IMR-90 (cell line): ENCODE measurements at regions not wholly inside any gene's neighbourhood (a gene's known extent, or its start where the extent isn't known, plus 50 kb on each side); places are given as distances from the start of the nearest gene placed in this dataset.

Experiments used
- ATAC-seq: fragments of 200-7000 bp; cut with Tn5 transposase; 2 replicates; pipeline ENCODE4 v1.9.1; 2020; ENCODE audit warnings: low read depth, mild to moderate bottlenecking, moderate library complexity
- BruUV-seq: library from RNA; stranded (reverse); fragments of 400-500 nt; replicated peaks from 2 replicates; lab custom pipeline; 2021; lab: Mats Ljungman, UMichigan
- CTCF ChIA-PET: fragments of 300-600 bp; formaldehyde crosslinking; extraction: SDS; loops from one replicate; lab custom pipeline; 2021; ENCODE audit warnings: antibody characterized with exemption; lab: Yijun Ruan, JAX
- POLR2A ChIA-PET: fragments of 300-600 bp; sonication (Branson Sonifier 250); formaldehyde crosslinking; loops from one replicate; lab custom pipeline; 2022; ENCODE audit warnings: antibody characterized with exemption; ENCODE audit not compliant: unreplicated experiment; lab: Charles Lee
- DNase-seq: peaks from one replicate; pipeline ENCODE4 v3.0.0; 2013
- H2AFZ ChIP-seq: replicated peaks from 2 replicates; pipeline ENCODE3; 2013; ENCODE audit warnings: low read length, mild to moderate bottlenecking; ENCODE audit not compliant: poor library complexity
- H2AK5ac ChIP-seq: 2 replicates; pipeline ENCODE4 v1.6.1; 2013; ENCODE audit warnings: low read depth, low read length, inconsistent platforms
- H2AK9ac ChIP-seq: replicated peaks from 2 replicates; pipeline ENCODE3; 2013; ENCODE audit warnings: mild to moderate bottlenecking, low read depth, low read length, moderate library complexity; ENCODE audit not compliant: poor library complexity
- H2BK120ac ChIP-seq: 2 replicates; pipeline ENCODE4 v1.6.1; 2013; ENCODE audit warnings: low read depth, low read length, inconsistent platforms
- H2BK15ac ChIP-seq: 3 replicates; pipeline ENCODE4 v1.6.1; 2013; ENCODE audit warnings: low read depth, low read length, inconsistent platforms
- H2BK20ac ChIP-seq: 2 replicates; pipeline ENCODE4 v1.6.1; 2013; ENCODE audit warnings: low read depth, mild to moderate bottlenecking, inconsistent platforms, low read length, moderate library complexity
- H2BK5ac ChIP-seq: 2 replicates; pipeline ENCODE4 v1.6.1; 2013; ENCODE audit warnings: mild to moderate bottlenecking, low read depth, low read length, inconsistent platforms; ENCODE audit not compliant: poor library complexity, severe bottlenecking
- H3K14ac ChIP-seq: replicated peaks from 2 replicates; pipeline ENCODE4 v1.6.1; 2013; ENCODE audit warnings: low read depth, low read length, inconsistent platforms
- H3K18ac ChIP-seq: 2 replicates; pipeline ENCODE4 v1.6.1; 2013; ENCODE audit warnings: low read depth, low read length, control low read depth
- H3K23ac ChIP-seq: 2 replicates; pipeline ENCODE4 v1.6.1; 2013; ENCODE audit warnings: low read depth, low read length, inconsistent platforms
- H3K27ac ChIP-seq: 2 replicates; pipeline ENCODE4 v1.5.1; 2013; ENCODE audit warnings: mild to moderate bottlenecking, control low read depth, low read length; ENCODE audit not compliant: insufficient read depth
- H3K27me3 ChIP-seq: 2 replicates; pipeline ENCODE4 v1.6.1; 2013; ENCODE audit warnings: low read length; ENCODE audit not compliant: control insufficient read depth, insufficient read depth
- H3K36me3 ChIP-seq: 2 replicates; pipeline ENCODE4 v1.6.1; 2013; ENCODE audit warnings: low read length, mixed read lengths; ENCODE audit not compliant: control insufficient read depth, insufficient read depth
- H3K4ac ChIP-seq: 2 replicates; pipeline ENCODE4 v1.6.1; 2013; ENCODE audit warnings: low read depth, low read length, inconsistent platforms
- H3K4me1 ChIP-seq: 2 replicates; pipeline ENCODE4 v1.6.1; 2013; ENCODE audit warnings: low read length, mixed read lengths; ENCODE audit not compliant: control insufficient read depth, insufficient read depth
- H3K4me2 ChIP-seq: 2 replicates; pipeline ENCODE4 v1.6.1; 2013; ENCODE audit warnings: low read depth, mild to moderate bottlenecking, control low read depth, low read length, moderate library complexity
- H3K4me3 ChIP-seq: 2 replicates; pipeline ENCODE4 v1.5.1; 2013; ENCODE audit warnings: low read depth, mild to moderate bottlenecking, control low read depth, low read length, moderate library complexity; ENCODE audit not compliant: insufficient read depth
- H3K56ac ChIP-seq: 2 replicates; pipeline ENCODE4 v1.6.1; 2013; ENCODE audit warnings: low read length, inconsistent platforms; ENCODE audit not compliant: insufficient read depth; ENCODE audit errors: extremely low read depth
- H3K79me1 ChIP-seq, 2 experiments: 2 replicates each; pipeline ENCODE4 v1.6.1; 2013; ENCODE audit warnings: low read length in 2 of 2, inconsistent platforms in 1 of 2, low read depth in 1 of 2
- H3K9ac ChIP-seq: 2 replicates; pipeline ENCODE4 v1.6.1; 2013; ENCODE audit warnings: low read depth, low read length, control low read depth
- H3K9me1 ChIP-seq: 2 replicates; pipeline ENCODE4 v1.6.1; 2013; ENCODE audit warnings: low read length, inconsistent platforms; ENCODE audit not compliant: insufficient read depth
- H3K9me3 ChIP-seq: 2 replicates; pipeline ENCODE4 v1.6.1; 2013; ENCODE audit warnings: low read length; ENCODE audit not compliant: control insufficient read depth, insufficient read depth
- H4K20me1 ChIP-seq: 2 replicates; pipeline ENCODE4 v1.6.1; 2013; ENCODE audit warnings: low read length, inconsistent platforms; ENCODE audit not compliant: insufficient read depth
- H4K5ac ChIP-seq: 2 replicates; pipeline ENCODE4 v1.6.1; 2013; ENCODE audit warnings: mild to moderate bottlenecking, low read depth, low read length, control low read depth
- H4K8ac ChIP-seq, 2 experiments: 2 replicates each; pipeline ENCODE4 v1.6.1; 2013; ENCODE audit warnings: low read depth in 2 of 2, low read length in 2 of 2, control low read depth in 1 of 2, inconsistent platforms in 1 of 2
- H4K91ac ChIP-seq: 2 replicates; pipeline ENCODE4 v1.6.1; 2013; ENCODE audit warnings: low read depth, low read length, inconsistent platforms; ENCODE audit not compliant: insufficient read depth
- BHLHE40 ChIP-seq: fragments of 150-350 bp; IDR thresholded peaks from 2 replicates; pipeline ENCODE4 v1.6.1; 2016; ENCODE audit warnings: mild to moderate bottlenecking, low read depth, low read length
- CEBPB ChIP-seq: IDR thresholded peaks from 2 replicates; pipeline ENCODE4 v1.6.1; 2012; ENCODE audit warnings: low read depth, low read length, improper control_type of control experiment
- FOS ChIP-seq: fragments of 150-350 bp; IDR thresholded peaks from 2 replicates; pipeline ENCODE4 v1.6.1; 2016; ENCODE audit warnings: low read depth, low read length
- MAZ ChIP-seq: IDR thresholded peaks from 2 replicates; pipeline ENCODE4 v1.6.1; 2012; ENCODE audit warnings: low read depth, mild to moderate bottlenecking, low read length, improper control_type of control experiment, moderate library complexity, borderline replicate concordance
- NFE2L2 ChIP-seq: fragments of 150-350 bp; IDR thresholded peaks from 2 replicates; pipeline ENCODE4 v1.6.1; 2016; ENCODE audit warnings: low read depth, mild to moderate bottlenecking, low read length
- POLR2A ChIP-seq: IDR thresholded peaks from 2 replicates; pipeline ENCODE4 v1.6.1; 2012; ENCODE audit warnings: mild to moderate bottlenecking, low read depth, low read length
- RCOR1 ChIP-seq: IDR thresholded peaks from 2 replicates; pipeline ENCODE4 v1.6.1; 2012; ENCODE audit warnings: mild to moderate bottlenecking, low read length, improper control_type of control experiment; ENCODE audit not compliant: insufficient replicate concordance
- RFX5 ChIP-seq: IDR thresholded peaks from 2 replicates; pipeline ENCODE4 v1.8.0; 2012; ENCODE audit warnings: low read depth, mild to moderate bottlenecking, low read length, moderate library complexity
- WGBS, 2 experiments: methylation state at CpG; one replicate each; pipeline versions ENCODE4 v1.1.5 to v1.1.7; 2013; ENCODE audit warnings: missing lambda C conversion rate in 2 of 2; ENCODE audit not compliant: insufficient read length in 1 of 2; ENCODE audit errors: extremely low coverage in 2 of 2; 5-methylcytosine and 5-hydroxymethylcytosine counted together
- dilution Hi-C: fragments of 300-500 bp; cut with HindIII; formaldehyde crosslinking; loops from one replicate; pipeline ENCODE4 v1.14.3; 2018; ENCODE audit warnings: low sequenced_read_pairs; ENCODE audit not compliant: unreplicated experiment
- in situ Hi-C: fragments of 300-500 bp; cut with MboI; formaldehyde crosslinking; loops from 3 replicates; pipeline ENCODE4 v1.14.3; 2019; ENCODE audit warnings: low sequenced_read_pairs, inconsistent platforms, mixed read lengths
- intact Hi-C: fragments of 100-400 bp; cut with micrococcal nuclease; formaldehyde crosslinking; loops from 2 replicates; pipeline ENCODE4 v1.10.0; 2022
- TF ChIP-seq, protein P1 (sequence below): fragments of 150-350 bp; IDR thresholded peaks from 2 replicates; pipeline ENCODE4 v1.6.1; 2016; ENCODE audit warnings: low read depth, mild to moderate bottlenecking, low read length, moderate library complexity, borderline replicate concordance
- TF ChIP-seq, protein P2 (sequence below): conservative IDR thresholded peaks from 2 replicates; pipeline ENCODE4 v1.5.1; 2012; ENCODE audit warnings: mild to moderate bottlenecking, low read depth, low read length, improper control_type of control experiment

DNA sequence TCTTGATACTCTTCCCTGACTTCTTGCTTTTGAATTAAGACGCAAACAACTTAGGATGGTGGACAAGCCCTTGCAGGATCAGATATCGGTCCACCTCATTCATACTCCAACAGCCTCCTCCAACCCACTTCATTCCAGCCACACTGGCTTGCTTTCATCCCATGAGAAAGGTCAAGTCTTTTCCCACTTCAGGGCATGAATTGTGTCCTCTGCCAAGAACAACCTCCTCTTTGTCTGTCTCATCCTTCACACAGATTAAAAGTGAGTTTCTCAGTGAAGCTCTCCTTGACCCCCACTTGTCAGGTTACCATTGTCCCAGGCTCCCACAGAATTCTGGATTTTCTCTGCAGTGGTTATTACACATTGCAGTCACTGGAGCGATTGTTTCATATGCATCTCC lies 91.8 kb upstream of the TGM3 start:
- CTCF ChIA-PET: no interaction called here
- POLR2A ChIA-PET: no interaction called here
- no peak for ATAC-seq

More for the DNA sequence above, 91.8 kb upstream of the TGM3 start:
- Histone ChIP-seq H3K18ac (no peak overlapping the region), H3K4ac (no peak overlapping the region), H4K91ac (no peak overlapping the region), H4K5ac (no peak overlapping the region), H3K23ac (no peak overlapping the region), H3K14ac (no peak overlapping the region), H3K9ac (no peak overlapping the region), H2AK5ac (no peak overlapping the region), H3K36me3 (no peaks in the 10 kb centered on the region), H2AK9ac (no peak overlapping the region), H2BK120ac (no peak overlapping the region), H2AFZ (no peak overlapping the region), H2BK20ac (no peak overlapping the region), H2BK15ac (no peak overlapping the region), H3K9me3 (no peaks in the 10 kb centered on the region), H3K4me1 (no peaks in the 10 kb centered on the region), H3K27ac (no peak overlapping the region), H3K79me1 (no peaks in the 10 kb centered on the region), H3K4me2 (no peak overlapping the region), H2BK5ac (no peak overlapping the region), H4K20me1 (no peaks in the 10 kb centered on the region), H3K4me3 (no peak overlapping the region), H3K27me3 (peaks cover 22% of the 10 kb centered on the region), H3K56ac (no peak overlapping the region), H3K9me1 (no peaks in the 10 kb centered on the region), H4K8ac (no peak overlapping the region)
- BruUV-seq: no TSS peak
- TF ChIP-seq BHLHE40 (no peak), MAZ (no peak), POLR2A (no peak), CEBPB (no peak), RFX5 (no peak), FOS (no peak), RCOR1 (no peak), NFE2L2 (no peak)
- TF ChIP-seq, protein P1, sequence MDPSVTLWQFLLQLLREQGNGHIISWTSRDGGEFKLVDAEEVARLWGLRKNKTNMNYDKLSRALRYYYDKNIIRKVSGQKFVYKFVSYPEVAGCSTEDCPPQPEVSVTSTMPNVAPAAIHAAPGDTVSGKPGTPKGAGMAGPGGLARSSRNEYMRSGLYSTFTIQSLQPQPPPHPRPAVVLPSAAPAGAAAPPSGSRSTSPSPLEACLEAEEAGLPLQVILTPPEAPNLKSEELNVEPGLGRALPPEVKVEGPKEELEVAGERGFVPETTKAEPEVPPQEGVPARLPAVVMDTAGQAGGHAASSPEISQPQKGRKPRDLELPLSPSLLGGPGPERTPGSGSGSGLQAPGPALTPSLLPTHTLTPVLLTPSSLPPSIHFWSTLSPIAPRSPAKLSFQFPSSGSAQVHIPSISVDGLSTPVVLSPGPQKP: no peak
- TF ChIP-seq, protein P2, sequence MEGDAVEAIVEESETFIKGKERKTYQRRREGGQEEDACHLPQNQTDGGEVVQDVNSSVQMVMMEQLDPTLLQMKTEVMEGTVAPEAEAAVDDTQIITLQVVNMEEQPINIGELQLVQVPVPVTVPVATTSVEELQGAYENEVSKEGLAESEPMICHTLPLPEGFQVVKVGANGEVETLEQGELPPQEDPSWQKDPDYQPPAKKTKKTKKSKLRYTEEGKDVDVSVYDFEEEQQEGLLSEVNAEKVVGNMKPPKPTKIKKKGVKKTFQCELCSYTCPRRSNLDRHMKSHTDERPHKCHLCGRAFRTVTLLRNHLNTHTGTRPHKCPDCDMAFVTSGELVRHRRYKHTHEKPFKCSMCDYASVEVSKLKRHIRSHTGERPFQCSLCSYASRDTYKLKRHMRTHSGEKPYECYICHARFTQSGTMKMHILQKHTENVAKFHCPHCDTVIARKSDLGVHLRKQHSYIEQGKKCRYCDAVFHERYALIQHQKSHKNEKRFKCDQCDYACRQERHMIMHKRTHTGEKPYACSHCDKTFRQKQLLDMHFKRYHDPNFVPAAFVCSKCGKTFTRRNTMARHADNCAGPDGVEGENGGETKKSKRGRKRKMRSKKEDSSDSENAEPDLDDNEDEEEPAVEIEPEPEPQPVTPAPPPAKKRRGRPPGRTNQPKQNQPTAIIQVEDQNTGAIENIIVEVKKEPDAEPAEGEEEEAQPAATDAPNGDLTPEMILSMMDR: no peak
- no peak for DNase-seq
- intact Hi-C loops (no loop called here), in situ Hi-C loops (loop anchor here (10.0 kb wide), 1 partner anchor 251 kb away; no protein-coding TSS in a partner anchor), dilution Hi-C loops (no loop called here)
- WGBS, 2 experiments: no CpG with 5 or more reads among the region's 3 CpGs
